HG03196 (cell line): ENCODE measurements at regions not wholly inside any gene's neighbourhood (a gene's known extent, or its start where the extent isn't known, plus 50 kb on each side); places are given as distances from the start of the nearest gene placed in this dataset.
"Not testable (repeated sequence)": the region's sequence is repeated elsewhere in the genome, so short reads cannot be mapped to it uniquely, and the experiment has no call there.

Experiments
- ATAC-seq: cut with Tn5 transposase; IDR thresholded peaks from one replicate; pipeline ENCODE4 v1.9.1; 2021; ENCODE audit not compliant: unreplicated experiment

DNA sequence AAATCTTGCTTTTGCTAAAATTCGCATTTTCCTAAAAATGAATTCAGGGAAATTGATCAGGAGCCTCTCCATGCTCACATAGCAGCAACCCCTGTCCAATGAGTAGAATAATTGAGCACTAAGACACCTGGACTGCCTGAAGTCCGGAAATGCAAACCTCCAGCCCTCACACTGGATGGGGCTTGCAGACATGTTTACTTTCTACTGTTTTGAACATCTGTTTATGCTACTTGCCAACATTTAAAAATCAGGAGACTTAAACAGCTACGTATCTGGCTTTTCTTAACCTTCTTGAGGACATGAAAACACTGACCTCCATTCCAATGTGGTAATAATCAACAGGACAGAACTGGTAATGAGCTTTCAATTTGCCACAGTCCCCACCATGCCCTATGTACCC lies 184.4 kb downstream of the SHOX2 start:
- ATAC-seq: no peak

GRCh38 chr3:157920822-157921700 lies 185.2 kb downstream of the SHOX2 start:
- no peak for ATAC-seq

DNA sequence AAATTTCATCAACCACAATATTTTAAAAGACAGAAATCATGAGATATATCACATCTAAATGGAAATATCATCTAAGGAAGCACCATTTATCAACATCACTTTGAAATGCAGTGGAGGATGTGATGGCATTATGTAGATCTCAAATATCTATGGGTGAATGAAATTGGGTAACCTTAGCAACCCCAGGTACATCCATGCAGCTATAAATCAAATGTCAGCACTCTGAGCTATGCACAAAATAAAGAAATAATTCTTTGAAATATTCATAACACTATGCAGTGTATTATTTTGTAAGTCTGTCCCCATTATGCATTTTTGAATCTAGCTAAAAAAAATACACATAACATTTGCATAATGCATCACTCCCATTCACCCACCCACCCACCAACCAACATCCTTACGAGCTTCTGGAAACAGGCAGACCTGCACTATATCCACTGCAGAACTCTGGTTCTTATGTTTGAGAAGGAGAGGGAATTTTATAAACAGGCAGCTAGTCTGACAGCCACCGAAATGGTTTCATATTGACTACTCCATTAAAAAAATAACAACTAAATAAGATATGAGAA lies 186.8 kb downstream of the SHOX2 start:
- ATAC-seq: no peak

DNA sequence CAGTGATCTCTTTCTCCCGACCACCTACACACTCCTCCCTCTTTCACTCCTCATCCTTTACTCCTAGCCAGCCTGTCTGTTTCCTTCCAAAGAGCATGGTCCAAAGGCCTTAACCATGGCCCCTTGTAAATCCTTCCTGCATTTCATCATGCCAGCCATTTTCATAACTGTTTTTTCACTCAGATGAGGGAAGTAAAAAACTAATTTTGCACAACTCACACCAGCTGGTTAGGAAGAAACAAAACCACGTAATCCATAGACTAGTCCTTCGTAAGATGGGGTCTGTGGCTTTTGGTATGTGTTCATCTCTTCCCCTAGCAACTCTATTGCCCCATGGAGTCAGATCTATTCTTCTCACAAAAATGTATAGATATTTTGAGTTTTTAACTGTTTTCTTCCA lies 187.8 kb downstream of the SHOX2 start:
- no peak for ATAC-seq

DNA sequence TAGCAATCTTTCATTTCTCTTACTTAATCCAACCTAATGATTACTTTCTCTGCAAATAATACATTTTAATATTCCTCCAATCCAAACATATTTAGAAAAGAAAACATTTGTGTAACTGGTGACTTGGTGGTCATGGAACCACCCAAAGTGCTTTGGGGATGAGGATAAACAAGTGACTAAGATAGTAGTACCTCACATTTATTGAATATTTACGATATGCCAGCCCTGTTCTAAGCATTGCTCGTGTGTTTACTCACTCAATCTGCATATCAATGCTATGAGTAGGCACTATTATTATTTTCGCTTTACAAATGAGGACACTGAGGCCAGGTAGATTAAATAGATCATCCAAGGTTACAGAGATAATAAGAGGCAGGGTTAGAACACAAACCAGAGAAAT lies 189.5 kb downstream of the SHOX2 start:
- no peak for ATAC-seq

GRCh38 chr3:157914882-157915281 lies 191.3 kb downstream of the SHOX2 start:
- ATAC-seq: no peak

DNA sequence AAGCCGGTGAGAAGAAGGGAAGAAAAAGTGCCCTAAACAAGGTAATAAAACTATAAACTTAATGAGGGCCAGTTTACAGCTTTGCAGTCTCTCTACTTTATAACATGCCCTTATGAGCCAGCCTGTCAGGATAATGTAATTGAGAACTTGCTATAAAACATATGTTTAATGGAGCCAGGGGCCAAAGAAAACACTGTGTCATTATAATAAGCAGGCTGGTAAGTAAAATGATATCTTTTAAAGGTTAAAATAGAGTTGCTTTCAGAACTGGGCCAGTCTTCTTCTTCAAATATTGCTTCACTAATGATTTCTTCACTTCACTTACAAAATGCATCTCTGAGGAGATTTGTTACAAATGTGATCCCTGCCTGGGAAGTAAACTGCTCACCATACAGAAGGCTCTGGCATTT lies 192.5 kb downstream of the SHOX2 start:
- ATAC-seq: no peak

DNA sequence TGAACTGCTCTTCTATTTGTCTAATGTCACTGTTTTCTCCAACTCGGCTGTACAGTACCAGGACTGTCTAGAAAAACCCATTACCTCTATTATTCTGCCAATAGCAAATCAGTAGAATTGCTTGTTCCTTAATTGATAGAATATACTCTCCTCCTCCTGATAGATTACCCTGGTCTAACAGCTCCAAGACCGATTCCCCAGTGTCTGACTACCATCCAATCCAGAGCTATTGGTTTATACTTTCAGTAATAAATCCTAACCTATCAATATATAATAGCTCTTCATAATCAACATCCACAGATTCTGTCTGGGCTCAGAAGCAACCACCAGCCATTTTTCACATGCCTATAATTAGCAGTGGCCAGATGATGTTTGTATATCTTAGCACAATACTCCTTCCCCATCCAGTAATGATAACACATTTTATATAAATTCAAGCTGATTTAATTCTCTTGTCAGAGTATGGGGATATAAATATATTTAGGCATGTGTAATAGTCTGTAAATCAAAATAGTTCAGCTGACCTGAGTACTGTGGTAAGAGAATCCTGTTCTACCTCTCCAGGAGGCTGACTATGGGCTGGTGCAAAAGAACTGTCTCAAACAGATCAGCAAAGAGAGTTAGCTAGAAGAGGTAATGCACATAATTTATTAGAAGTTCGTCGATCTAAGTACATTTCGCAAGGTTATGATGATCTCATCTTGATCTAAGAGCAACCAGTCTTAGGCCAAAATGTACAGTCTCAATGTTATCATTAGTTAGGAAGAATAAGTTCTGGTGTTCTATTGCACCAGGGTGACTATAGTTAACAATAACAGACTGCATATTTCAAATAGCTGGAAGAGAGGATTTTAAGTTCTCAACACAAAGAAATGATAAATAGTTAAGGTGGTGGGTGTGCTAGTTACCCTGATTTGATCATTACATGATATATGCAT lies 193.4 kb downstream of the SHOX2 start:
- ATAC-seq: no peak

DNA sequence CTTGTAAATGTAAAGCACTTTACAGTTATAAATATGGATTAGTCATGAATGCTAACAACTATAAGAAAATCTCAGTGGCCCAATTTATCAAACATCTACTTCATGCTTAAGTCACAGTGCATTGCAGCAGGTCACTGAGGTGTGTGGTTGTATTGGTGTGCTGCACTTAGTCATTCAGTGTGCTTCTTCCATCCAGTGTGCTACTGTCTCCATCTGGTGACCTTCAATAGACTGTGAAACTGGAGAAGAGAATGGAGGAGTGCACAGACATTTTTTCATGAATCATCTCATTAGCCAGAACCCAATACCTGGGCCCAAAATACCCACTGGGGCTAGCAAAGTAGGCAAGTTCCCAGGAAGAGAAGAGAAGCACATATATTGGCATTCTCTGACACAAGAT lies 199.6 kb downstream of the SHOX2 start:
- ATAC-seq: no peak

DNA sequence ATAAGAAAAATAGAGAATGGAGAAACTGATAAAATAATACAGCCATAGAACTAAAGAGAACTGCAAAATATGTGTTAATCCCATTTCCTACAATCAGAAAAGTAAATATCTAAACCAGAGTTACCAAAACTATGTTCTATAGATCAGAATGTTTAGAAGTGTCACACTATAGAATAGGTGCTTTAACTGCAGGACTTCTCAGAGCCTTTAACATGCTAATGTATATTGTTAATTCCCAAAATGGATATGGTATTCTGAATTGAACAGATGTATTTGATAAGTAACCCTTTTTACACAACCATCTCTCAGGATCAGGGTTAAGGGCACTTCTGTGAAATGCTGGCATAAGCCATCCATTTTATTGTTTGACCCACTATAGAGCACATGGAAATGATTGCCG lies 200.3 kb downstream of the SHOX2 start:
- ATAC-seq: no peak

DNA sequence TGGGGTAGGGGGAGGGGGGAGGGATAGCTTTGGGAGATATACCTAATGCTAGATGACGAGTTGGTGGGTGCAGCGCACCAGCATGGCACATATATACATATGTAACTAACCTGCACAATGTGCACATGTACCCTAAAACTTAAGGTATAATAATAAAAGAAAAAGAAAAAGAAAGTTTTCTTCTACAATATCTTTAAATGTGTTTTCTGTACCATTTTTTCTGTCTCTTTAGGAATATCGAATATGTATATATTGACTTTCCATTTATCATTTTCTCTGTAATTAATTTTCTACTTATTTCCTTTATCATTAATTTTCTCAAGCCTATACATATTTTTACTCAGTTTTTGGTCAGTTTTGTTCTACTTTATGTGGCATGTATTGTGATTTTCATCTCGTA lies 203.5 kb downstream of the SHOX2 start:
- ATAC-seq: not testable (repeated sequence)

- no peak for ATAC-seq
Measured at GRCh38 chr3:157888040-157888439, 218.2 kb downstream of the SHOX2 start.

DNA sequence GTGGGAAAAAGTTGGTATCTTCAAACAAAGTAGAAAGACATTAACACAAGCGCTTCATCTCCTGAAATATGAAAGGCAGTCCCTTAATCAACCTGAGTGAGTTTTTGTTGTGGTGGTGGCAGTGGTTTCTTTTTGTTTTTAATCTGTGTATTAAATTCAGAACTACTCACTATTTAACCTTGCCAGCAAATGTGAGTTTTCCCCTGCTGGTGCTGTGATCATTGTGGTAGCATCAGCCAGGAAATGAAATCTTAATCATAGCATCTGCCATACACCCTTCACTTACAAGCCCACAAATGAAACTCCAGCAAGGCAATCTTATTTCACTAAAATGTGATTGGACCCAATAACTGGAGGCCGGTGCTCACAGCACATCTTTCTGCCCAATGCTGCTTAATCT lies 229.7 kb downstream of the SHOX2 start:
- ATAC-seq: no peak

DNA sequence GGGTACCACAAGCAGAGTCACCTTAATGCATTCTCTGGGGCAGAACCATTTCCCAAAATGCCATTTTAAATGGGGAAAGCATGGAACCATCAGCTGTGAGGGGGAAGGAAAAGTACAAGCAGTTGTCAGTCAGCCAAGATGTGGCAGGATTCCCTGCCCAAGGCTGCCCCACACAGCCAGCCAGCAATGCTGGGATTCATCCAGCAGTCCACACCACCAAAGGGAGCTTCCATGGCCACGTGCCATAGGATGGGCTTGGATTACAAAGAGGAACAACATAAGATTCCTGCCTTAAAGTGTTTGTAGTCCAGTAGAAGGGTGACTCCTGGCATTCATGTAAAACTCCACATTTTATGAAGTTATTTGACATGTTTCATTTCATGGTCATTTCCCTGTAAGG lies 233.3 kb downstream of the SHOX2 start:
- ATAC-seq: no peak

DNA sequence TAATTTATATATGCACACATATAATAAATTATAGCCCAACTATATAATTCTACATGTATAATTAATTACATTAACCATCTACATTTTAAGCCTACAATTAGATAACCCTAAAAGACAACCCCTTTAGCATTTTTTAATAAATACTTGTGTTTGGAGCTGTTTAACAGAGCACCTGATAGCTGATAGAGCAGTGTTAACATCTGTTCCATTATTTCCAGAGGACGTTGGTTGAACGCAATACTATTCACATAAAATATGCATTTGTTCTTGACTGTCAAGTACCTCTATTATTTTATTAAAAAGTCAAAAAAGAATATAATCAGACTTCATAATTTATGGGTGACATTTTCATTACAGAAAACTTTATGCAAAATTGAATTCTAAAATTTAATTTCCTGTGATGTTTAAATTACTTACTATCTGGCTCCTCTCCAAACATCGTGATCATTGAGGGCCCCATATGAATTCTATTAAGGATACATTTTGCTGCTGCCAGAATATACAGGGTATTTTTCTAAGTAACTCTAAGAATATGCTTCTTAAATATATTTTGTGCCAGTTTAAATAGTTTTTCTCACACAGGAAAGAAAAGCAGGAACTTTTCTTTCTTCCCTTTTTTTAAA lies 234.3 kb downstream of the SHOX2 start:
- no peak for ATAC-seq

GRCh38 chr3:157871248-157871647 lies 235.0 kb downstream of the SHOX2 start:
- no peak for ATAC-seq

DNA sequence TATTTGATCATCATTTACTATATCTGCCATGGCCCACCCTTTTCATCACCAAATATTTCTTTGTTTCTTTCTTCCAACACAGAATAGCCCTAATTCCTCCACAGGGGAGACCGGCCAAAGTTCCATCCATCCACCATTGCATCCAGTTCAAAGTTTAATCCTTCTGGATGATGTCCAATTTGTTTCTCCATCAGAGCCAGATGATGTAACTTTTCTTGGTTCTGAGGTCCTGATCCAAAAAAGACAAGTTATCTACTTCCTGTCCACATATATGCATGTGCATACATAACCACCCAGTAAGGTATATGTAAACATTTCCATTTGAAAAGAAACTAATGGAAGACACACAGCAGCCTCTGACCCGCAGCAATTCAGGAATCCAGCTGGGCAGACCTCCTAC lies 237.3 kb downstream of the SHOX2 start:
- ATAC-seq: no peak

GRCh38 chr3:157868196-157868595 lies 238.0 kb downstream of the SHOX2 start:
- ATAC-seq: no peak

DNA sequence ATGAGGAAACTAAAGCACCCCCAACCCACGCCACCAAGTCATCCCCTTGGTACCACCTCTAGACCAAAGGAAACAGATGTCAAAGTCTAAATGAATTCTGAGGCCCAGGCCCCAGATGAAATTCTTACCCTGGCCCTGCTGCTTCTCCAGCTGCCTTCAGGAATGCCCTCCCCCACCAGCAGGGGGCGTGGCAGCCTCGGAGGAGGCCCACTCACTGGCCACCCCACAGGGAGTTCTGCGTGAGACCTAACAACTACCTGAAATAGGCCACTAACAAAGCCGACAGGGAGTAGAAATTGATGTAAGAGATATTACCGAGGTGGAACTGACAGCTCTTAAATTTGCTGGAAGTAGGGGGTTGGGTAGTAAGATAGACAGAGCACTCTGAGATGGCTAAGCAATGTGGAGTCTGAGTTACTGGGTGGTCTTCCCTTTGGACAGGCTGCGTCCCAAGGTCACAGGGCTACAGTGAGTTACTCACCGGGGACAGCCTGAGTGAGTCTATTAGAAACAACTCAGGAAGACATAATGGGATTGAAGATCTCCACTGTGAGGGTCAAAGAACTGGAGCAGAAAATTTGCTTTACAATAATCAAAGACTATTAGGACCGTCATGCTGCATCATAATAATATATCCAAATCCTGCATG lies 240.7 kb downstream of the SHOX2 start:
- ATAC-seq: peak; percentile 84

DNA sequence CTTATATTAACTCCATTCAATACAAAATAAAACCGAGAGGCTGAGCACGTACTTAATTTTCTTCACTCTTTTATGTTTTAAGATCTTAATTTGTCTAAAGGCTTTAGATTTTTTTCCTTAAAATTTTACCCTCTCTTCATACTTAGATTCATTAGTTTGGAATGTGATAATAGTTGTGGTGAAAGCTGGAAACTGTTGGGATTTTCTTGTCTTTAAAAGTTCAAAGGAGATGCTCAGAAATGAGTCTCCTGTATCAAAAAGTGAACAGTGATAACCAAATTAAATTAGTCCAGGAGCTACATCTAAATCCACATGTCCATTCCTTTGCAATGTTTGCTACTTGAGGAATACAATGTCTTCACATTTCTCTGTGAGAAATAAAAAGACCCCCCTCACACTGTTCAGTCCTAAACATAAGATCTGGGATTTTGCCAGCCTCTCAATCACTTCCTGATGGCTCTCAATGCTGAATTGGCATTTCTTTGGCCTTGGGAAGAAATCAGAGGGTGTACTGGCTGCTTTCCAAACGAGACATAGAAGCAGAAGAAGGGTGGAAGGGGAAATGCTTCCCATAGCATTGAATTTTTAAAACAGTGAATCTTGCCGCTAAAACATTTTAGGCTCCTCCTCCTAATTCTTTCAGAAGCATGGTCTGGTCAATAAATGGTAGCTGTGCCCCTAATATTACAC lies 245.0 kb downstream of the SHOX2 start:
- ATAC-seq: no peak
